ENCODE measurements at regions not wholly inside any gene's neighbourhood (a gene's known extent, or its start where the extent isn't known, plus 50 kb on each side); places are given as distances from the start of the nearest gene placed in this dataset.

DNA sequence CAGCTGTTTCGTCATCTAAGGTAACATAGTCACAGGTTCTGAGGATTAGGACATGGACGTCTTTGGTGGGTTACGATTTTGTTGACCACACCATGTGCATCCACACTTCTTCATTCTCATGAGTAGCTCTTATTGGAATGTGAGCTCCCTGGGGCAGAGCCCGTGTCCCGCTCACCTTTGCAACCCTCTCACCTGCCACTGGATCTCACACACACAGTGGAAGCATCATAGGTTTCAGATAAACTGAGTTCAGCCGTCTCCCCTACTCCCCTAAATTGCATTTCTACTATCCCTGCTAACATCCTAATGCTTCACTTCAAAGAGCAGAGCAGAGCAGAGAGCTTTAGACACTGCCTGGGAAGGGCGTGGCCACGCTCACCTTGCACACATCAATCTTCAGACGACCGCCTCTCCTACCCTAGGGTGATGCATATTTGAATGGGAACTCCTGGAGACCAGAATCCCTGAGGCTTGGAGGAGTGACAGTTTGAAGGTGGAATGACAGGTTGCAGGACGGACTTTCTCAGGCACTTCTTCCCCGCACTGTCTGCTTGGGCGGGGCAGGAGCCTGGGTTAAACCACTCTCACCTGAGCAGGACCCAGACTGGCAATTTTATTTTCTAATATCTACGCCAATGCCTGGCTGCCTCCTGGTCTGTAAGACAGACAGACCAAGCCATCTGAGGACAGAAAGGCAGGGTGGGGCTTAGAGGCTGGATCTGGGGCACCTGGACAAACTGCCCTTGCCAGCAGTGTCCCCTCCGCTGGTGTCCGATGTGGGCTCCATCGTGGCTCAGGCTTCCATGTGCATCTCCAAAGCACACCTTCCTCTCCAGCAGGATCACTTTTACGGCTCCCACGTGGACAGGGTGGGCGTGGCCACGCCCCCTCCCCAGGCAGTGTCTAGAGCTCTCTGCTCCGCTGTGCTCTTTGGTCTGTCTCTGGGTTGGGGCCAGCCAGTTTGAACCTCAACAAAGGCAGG lies 229.5 kb upstream of the COPS8 start:
- no peak for TF ChIP-seq POLR2A (IDR thresholded peaks at IDR 0.05)
- TF ChIP-seq, protein P1, sequence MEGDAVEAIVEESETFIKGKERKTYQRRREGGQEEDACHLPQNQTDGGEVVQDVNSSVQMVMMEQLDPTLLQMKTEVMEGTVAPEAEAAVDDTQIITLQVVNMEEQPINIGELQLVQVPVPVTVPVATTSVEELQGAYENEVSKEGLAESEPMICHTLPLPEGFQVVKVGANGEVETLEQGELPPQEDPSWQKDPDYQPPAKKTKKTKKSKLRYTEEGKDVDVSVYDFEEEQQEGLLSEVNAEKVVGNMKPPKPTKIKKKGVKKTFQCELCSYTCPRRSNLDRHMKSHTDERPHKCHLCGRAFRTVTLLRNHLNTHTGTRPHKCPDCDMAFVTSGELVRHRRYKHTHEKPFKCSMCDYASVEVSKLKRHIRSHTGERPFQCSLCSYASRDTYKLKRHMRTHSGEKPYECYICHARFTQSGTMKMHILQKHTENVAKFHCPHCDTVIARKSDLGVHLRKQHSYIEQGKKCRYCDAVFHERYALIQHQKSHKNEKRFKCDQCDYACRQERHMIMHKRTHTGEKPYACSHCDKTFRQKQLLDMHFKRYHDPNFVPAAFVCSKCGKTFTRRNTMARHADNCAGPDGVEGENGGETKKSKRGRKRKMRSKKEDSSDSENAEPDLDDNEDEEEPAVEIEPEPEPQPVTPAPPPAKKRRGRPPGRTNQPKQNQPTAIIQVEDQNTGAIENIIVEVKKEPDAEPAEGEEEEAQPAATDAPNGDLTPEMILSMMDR (IDR thresholded peaks at IDR 0.05), result no peak
